NOMO-1 treated with DMSO at 0.1 percent for 48 hours (cell line): ENCODE measurements at regions not wholly inside any gene's neighbourhood (a gene's known extent, or its start where the extent isn't known, plus 50 kb on each side); places are given as distances from the start of the nearest gene placed in this dataset.

Experiments used
- DNase-seq: peaks from one replicate; lab custom pipeline; 2025; ENCODE audit not compliant: unreplicated experiment; lab: John Stamatoyannopoulos, UW

DNA sequence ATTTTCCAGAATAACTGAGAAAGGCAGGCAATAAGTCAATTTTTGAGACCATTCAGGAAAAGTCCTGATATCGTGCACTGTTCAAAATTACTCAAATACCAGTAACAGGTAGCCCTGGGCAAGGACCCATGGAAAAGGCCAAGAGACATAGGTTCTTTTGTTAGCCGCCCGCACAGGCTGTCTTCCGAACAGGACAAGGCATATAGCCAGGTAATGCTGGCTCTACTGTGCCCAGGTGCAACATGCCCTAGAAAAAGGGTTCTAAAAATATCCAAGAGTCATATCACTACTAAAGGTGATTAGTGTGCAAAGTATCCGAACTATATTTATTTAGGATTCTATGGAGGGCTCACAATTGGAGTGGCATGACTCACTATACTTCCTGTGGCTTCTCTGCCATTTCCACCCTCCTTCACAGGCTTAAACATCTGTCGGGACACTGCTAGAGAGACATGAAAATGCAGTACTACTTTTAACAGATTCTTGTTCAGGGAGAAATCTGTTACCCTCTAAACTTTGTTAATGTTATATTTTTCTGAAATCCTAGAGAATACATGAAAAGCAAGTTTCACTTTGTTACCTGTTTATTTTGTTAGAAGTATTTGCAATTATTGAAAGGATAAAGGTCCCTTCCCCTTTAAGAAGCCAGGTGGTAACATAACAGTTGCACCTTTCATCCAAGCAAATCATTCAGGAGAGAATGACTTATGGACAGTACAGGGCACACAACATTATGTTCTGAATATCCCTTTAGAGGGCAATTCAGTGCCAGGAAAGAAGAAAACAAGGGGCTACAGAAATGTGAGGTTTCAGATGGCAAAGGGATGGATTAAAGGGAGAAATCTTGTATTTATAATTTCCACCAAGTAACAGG is 293.3 kb upstream of the THBS1 start:
- DNase-seq: no peak

DNA sequence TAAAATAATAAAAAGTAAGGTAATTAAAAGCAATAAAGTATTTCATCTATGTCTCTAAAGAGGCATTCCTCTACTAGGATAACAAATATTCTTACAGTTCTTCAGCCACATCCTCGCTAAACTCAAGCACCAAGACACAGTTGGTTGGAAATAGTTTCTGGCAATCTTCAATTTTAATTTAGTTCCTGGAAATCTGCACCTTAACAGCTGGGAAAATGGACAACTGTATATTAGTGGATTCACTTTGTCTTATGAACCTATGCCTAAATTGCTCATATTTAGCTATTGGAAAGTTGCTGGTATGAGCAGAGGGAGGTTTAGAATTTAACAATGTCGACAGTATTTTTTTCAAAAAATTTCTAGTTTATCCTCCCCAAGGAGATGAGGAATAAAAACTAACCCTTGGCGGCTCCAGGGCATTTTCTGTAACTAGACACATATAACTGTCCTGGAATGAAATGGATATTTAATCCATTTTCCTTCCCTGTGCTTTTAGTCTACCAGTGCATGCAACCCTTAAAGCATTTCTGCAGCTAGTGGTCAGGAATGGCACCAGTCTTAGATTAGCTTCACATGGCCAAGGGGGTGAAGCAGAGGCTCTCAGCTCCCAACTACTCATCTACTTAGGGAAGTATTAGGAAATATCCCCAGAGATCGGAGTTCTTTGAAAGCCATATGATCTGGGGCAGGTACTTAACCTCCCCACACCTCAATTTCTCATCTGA is 290.0 kb upstream of the THBS1 start:
- no peak for DNase-seq

DNA sequence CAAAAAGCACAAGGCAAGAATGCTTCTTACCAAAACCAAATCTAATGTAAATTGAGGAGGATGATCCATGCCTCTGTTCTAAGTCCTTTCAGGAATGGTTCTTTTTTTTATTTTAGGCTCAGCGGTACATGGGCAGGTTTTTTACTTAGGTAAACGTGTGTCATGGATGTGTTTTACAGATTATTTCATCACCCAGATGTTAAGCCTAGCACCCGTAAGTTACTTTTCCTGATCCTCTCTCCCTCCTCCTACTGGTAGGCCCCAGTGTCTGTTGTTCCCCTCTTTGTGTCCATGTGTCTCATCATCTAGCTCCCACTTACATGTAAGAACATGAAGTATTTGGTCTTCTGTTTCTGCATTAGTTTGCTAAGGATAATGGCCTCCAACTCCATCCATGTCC is 289.2 kb upstream of the THBS1 start:
- no peak for DNase-seq

DNA sequence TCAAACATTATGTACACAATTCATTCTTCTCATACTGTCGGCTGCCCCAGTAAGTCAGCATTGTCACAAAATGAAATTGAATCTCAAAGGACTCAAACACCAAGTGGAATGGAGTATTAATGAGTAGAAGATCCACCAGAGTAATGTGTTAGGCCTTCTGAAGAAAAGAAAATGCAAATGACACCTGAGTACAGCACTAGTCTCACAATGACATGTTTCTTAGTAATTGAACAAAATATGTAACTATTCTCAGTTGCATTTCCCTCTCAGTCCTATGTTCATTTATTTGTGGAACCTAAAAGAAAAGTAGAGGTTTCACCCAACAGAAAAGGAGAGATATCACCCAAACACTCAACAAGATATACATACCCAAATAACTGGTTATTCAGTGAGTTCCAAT is 283.9 kb upstream of the THBS1 start:
- no peak for DNase-seq

DNA sequence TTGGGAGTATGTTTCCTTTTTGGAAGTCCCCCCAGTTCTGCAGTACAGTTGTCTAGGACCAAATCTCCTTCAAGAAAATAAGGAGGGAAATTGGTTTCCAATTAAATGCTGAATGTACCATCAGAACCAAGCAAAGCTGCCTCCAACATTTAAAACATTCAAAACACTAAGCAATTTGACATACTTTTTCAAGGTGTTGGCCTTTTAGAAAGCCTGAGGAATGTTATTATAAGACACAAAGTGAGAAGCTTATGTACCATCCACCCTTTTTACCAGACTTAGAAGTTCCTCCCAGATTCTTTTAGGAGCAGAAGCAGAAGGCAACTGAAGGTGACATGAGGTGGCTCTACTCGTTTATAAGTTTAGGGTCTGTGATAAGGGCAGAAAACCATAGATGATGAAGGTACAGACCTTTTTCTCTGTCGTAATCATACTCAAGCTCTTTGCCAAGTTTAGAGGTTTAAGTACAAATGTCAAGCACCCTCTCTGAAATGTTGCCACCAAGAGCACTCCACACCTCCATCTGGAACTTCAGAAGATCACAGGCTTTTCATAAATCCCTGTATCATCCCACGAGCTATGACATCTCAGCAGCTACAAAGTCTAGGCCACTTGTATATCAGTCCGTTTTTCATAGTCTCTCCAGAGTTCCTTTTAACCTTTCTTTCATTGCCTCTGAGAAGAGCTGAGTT is 282.5 kb upstream of the THBS1 start:
- no peak for DNase-seq

DNA sequence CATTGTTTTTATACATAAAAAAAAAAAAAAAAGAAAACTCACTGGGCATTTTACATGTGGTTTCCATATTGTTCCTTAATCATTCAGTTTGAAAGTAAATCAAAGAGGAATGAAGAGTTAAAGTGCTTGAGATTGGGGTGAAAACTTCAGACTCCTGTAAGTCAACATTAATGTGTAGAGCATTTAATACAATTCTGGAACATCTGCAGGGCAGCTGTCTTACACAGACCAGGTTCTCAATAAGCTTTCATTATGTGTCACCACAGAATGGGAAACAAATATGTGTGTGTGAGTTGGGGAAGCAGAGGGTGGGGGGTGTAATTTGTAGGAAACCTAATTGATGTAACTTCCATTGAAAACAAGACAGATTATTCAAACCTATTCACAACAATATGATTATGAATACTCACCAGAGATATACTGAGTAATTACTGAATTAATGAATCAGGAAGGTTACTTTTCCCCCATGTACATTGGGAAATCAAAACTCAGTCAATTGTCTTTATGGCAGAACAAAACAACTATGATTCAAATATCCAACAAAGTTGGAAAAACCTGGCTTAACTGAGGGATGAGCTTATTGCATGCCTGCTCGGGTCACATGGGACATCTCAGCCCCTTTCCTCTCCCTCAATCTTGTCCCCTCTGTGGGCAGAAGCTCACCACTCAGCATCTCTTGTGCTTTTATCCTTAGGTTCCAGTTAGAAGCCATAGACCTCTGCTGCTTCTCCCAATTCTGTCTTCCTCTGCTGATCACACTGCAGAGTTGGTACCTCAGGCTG is 281.2 kb upstream of the THBS1 start:
- no peak for DNase-seq

DNA sequence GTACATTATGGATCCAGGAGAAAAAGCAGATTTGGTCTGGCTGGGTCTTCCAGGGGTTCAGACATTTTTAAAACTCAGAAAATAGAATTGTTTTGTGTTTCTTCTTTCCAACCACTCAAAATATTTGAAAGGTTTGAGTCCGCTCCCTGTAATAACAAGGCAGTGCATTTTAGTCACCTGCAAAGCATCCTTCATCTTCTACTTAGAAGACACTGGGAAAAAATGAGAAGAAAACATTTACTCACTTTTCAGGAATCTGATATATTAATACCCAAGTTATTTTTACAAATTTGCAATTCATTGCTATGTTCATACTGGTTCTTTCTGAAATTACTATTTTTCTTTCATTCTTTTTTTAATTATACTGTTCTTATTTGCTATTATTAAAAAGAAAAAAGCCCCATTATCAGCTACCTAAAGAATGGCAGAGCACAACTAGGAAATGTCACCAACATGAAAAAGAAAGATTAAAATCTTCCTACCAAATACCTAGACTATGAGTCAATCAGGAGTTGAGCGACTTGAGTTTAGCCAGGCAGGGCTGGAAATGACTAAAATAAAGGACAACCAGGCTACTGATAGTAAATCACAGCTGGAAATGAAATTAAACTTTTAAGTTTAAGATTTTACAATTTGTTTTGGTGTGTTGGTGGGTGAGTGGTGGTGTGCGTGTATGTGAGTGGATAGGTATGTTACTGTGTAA is 280.3 kb upstream of the THBS1 start:
- no peak for DNase-seq

DNA sequence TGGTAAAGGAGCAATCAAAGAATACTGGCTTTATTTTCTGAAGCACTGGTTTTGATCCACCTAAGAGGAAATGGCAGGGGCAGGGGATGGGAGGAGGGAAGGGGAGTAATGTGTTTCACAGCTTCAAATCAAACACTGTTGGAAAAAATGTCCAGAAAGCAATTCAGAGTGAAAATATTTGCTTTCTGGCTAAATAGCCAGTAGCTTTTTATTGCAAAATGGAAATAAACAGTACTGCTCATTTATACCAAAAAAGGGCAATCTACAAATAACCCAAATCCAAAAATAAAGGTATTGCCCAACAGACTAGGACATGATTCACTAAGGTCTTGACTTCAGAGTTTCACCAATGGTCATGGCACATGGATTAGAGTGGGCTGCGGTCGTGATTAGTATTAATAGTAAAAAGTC is 279.3 kb upstream of the THBS1 start:
- peak; percentile 43 for DNase-seq

DNA sequence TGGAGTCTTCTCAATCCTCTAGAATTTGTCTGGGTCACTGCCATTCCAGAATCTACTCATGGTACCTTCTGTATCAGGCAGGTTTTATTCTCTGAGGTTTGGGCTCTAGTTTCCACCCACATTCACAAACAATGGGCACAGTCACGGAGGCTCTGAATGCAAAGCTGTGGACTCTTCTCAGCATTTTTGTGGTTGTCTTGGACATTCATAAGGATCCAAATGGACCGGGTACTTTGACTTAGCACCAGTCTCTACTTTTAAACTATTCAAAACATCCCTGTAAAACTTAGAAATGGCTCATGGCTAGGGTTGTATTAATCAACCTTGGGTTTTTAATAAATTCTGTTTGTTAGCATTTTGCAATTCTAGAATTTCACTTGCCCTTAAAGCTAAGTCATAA is 277.9 kb upstream of the THBS1 start:
- no peak for DNase-seq

DNA sequence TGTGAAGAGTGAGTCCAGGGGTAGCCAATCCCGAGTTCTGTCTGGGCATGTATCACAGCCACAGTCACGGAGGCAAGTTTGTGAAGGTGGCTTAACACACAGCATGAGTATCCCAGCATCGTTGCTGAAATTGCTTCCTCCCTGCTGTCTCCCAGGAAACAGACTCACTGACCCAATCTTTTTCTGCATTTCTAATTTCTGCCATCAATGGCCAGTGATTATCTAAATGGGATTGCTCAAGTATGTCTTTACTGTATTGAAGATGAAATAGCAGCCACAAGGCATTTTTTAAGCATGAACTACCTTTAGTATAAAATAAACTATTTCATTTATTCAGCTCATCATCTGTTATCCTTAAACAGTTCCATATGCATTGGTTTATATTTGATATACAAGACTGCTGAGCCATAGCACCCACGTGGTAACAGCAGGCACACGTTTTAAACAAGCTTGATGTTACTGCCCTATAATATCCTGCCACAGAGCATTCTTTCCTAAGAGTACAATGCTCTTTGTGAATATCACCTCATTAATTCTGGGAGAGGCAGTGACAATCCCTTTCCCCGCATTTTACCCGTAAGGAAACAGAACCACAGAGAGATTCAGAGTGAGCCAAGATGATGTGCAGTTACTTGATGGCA is 276.6 kb upstream of the THBS1 start:
- no peak for DNase-seq

DNA sequence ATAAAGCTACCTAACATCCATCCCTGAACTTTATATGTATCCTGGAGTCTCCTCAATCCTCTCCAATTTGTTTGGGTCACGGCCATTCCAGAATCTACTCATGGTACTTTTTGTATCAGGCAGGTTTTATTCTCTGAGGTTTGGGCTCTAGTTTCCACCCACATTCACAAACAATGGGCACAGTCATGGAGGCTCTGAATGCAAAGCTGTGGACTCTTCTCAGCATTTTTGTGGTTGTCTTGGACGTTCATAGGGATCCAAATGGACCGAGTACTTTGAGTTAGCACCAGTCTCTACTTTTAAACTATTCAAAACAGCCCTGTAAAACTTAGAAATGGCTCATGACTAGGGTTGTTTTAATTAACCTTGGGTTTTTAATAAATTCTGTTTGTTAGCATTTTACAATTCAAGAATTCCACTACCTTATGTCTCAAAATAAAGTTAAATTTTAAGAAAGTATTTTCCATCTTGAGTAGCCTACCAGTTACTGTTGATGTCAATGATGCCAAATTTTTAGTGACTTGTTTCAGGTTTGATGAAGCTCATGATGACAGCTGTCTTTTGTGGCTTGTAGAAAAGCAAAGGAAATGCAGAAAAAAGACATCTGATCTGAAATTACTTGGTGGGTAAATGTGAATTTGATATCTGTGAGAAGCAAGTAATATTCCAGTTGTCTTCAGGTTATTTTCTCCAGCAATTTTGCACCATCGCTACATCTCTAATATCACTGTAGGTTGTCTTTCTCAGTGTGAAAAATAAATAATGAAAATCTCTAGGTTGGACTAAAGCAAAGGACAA is 275.7 kb upstream of the THBS1 start:
- DNase-seq: no peak

DNA sequence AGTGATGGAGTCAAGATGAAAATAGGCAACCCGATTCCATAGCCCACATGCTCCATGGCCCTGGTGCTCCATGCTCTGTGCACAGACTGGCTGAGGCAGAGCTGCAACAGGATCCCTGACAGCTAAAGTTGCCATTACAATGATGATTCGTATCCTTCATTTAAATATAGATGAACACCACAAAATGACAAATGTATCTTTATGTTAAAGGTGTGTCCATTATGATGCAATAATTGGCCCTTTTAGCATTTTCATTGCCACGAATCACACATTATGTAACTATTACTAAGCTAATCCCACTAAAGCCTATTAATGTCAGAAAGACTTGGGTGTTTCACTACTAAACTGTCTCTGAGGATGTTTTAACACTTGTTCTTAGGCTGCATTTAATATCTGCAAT is 270.2 kb upstream of the THBS1 start:
- peak; percentile 19 for DNase-seq

DNA sequence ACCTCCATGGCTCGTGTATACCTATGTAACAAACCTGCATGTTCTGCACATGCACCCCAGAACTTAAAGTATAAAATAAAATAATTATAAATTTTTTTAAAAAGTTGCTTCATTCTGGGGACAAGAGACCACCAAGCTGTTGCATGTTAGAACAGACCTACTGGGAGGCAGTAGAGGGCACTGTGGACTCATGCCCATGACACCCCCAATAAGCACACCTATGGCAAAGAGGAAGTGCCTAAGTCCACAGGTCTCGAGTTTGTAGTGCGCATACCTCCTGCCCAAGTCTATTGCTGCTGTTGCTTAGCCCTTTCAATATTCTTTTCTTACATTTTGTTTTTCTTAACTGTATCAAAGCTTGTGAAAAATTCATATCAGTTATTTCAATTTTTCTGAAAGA is 267.9 kb upstream of the THBS1 start:
- peak; percentile 80 for DNase-seq

DNA sequence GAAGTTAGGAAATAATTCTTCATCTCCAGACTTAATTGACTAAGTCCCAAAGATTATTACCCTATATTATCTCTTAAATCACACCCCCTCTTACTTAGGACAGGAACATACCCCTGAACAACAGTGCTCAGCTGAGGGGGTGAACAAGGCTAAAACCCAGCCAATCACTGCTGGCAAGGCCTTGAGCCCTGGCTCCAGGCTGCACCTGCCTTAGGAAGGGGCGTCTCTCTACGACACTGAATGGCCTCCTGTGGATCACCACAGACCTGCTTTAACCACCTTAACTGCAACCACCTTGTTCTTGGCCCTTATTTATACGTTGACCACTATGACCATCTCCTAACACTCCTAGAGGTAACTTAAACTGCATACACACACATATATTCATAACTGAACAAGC is 267.4 kb upstream of the THBS1 start:
- no peak for DNase-seq

DNA sequence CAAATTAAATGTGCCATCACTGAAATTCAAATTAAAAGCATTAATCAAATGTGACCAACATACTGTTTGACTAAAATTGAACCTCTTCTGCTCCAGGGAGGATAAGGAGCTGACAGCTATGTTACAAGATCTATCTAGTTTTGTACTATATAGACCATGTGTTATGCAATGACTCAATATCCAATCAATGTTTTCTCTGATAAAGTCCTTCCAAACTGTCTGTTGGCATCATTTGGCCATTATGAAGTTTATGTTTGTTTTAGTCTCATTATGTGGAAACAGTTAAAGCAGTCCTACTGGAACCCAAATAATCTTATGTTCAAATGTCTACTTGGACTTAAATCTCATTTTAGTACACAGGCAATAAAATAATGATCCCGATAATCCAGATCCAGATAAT is 267.0 kb upstream of the THBS1 start:
- no peak for DNase-seq

DNA sequence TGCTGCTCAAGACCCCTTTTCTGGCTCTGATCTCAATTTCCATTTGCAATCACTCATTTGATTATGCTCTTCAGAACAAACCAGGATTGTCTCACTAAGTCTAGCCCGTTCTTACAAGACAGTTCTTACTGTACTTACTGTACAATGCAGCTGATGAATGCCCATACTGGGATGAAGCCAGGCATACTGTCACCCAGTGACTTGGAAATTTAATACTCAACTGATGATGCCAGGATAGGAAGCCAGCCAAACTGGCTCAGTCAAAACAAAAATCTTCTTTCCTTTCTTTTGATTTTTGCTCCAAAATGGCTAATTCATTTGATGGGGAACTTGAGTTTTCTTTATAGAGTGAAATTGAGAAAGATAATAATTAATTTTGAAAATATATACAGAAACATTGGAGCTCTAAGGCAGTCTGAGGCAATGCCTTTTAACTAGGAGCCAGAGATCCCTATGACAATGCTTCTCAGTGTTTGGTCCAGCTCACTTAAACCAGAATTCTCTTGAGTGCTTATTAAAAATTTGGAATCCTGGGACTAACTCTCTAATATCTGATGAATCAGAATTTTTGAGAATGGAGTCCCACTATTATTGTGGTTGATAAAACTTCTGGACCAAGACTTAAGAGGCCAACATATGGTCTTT is 265.6 kb upstream of the THBS1 start:
- no peak for DNase-seq

DNA sequence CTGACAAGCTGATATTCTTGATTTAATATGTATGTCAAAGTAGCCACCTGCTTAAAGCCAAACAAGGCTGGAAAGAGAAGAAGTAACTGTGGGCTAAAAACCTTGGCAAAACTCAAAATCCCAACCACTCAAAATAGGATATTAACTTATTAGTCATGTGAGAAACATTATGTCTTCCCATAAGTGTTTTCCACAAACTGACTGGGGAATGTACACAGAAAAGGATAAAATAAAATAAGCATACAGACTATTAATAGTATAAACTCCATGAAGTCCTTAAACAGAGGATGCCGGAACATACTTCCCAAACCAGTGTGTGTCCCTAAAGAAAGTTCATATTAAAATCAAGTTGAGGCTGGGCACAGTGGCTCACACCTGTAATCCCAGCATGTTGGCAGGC is 263.7 kb upstream of the THBS1 start:
- no peak for DNase-seq

DNA sequence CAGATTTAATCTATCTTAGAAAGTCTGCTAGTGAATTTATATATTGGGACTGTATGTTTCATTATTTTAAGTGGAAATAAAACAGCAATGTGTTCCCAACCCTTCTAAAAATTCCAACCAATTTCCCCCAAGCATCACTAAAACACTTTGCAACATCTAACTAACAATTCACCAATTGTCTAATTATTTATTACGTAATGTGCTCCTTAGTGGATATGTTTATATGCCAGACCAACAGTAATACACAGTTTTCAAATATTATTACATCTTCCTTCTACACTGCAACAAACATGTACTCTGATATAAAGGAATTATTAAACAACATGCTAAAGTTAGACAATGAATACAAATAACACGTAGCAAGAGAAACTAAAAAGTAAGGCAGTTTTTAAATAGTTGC is 262.6 kb upstream of the THBS1 start:
- no peak for DNase-seq

DNA sequence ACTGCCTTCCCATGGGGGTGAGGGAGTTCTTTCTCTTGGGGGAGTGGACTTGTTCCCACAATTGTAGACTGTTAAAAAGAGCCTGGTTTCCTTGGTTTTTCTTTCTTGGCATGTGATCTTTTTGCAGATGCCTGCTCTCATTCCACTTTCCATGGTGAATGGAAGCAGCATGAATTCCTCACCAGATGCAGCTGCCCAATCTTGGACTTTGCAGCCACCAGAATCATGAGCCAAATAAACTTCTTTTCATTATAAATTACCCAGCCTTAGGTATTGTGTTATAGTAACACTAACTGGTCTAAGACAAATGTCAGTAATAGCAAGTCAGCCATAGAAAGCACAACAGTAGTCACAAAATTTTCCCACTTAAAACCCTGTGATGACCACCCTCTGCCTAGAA is 260.5 kb upstream of the THBS1 start:
- no peak for DNase-seq
